IPS DF 19.7 (cell line): ENCODE measurements at regions not wholly inside any gene's neighbourhood (a gene's known extent, or its start where the extent isn't known, plus 50 kb on each side); places are given as distances from the start of the nearest gene placed in this dataset.

Experiments used
- DNase-seq: peaks from one replicate; pipeline ENCODE4 v3.0.0-alpha.2; 2013; ENCODE audit warnings: low read depth, low spot score

DNA sequence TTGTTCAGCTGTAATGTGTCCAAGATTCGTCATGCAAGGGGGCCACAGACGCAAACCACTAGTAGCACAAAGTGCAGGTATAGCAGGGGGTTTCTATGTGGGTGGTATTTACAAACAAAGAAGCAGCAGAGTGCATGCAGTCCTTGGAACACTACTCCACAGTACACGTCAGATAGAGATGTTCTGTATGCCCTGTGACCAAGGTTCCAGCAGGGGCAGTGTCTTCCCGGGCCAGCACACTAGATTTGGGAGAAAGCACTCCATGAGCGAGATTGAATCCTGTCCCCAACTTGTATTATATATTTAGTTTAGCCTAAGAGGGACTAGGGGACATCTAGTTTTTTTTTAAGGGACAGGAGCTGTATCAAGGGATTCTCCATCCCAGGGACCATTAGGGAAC lies 54.4 kb upstream of the ESX1 start:
- DNase-seq = no peak

DNA sequence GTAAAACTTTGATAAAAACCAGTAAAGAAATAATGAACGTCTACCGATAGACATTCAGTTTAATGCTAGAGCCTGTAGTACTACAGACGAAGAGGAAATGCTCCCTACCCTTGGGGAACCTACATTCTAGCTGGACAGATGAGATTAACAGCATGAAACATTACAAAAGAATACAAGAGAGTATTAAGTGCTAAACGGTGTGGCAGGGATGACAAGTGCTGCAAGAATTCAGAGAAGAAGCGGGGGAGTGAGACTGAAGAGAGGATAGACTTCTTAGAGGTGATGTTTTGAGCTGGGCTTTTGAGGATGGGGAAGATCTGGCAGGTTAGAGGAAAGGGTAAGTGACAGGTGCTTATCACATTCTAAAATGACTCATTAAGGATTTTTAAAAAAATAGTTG lies 52.6 kb upstream of the ESX1 start:
- DNase-seq = no peak

DNA sequence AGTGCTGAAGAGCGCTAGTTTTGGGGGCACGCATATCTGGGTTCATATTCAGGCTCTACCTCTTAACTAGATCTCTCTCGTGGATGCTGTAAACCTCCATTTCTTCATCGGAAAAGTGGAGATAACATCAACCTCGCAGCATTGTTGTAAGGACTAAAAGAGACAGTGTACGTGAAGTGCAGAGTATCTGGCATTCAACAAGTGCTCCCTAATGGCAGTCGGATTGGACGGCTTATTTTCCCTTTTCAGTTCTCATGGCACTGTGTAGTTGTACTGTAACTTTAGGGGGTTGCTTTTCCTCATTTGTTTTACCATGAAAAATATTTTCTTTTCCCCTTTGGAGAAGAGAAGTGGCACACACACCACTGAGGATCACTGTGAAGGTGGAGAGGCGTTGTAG lies 51.4 kb upstream of the ESX1 start:
- DNase-seq = no peak
